Stimulated activated CD4-positive, alpha-beta T cell treated with anti-CD3 and anti-CD28 coated beads, Interleukin-4, amount 100 ng/mL, for 48 hours (primary cell): ENCODE measurements at regions not wholly inside any gene's neighbourhood (a gene's known extent, or its start where the extent isn't known, plus 50 kb on each side); places are given as distances from the start of the nearest gene placed in this dataset.

Experiments
- DNase-seq, 2 donors: peaks; one replicate each; pipeline ENCODE4 v3.0.0-alpha.2; 2020; ENCODE audit warnings: low read depth in 2 of 2

GRCh38 chr4:111712093-111712677 is 433.1 kb upstream of the FAM241A start:
- DNase-seq = no peak

- no peak for DNase-seq
Observed at GRCh38 chr4:111713276-111713675, 432.0 kb upstream of the FAM241A start.

- no peak for DNase-seq
Observed at GRCh38 chr4:111717921-111718320, 427.3 kb upstream of the FAM241A start.

- DNase-seq = no peak
Observed at GRCh38 chr4:111718763-111719559, 426.3 kb upstream of the FAM241A start.

- DNase-seq = no peak
Observed at GRCh38 chr4:111720866-111721265, 424.4 kb upstream of the FAM241A start.

- no peak for DNase-seq
Observed at GRCh38 chr4:111722213-111722720, 423.0 kb upstream of the FAM241A start.

GRCh38 chr4:111736516-111736915 is 408.7 kb upstream of the FAM241A start:
- no peak for DNase-seq

- DNase-seq = no peak
Observed at GRCh38 chr4:111744847-111745246, 400.4 kb upstream of the FAM241A start.

- no peak for DNase-seq
Observed at GRCh38 chr4:111748157-111748556, 397.1 kb upstream of the FAM241A start.

GRCh38 chr4:111754003-111754402 is 391.3 kb upstream of the FAM241A start:
- no peak for DNase-seq

GRCh38 chr4:111755571-111755970 is 389.7 kb upstream of the FAM241A start:
- no peak for DNase-seq

GRCh38 chr4:111761531-111761930 is 383.7 kb upstream of the FAM241A start:
- DNase-seq = no peak

- DNase-seq = no peak
Observed at GRCh38 chr4:111770514-111770913, 374.7 kb upstream of the FAM241A start.

GRCh38 chr4:111773858-111774257 is 371.4 kb upstream of the FAM241A start:
- no peak for DNase-seq

- DNase-seq = no peak
Observed at GRCh38 chr4:111775556-111776297, 369.5 kb upstream of the FAM241A start.

- no peak for DNase-seq
Observed at GRCh38 chr4:111776561-111776960, 368.7 kb upstream of the FAM241A start.

GRCh38 chr4:111778543-111778942 is 366.7 kb upstream of the FAM241A start:
- no peak for DNase-seq

GRCh38 chr4:111780965-111781364 is 364.3 kb upstream of the FAM241A start:
- no peak for DNase-seq

GRCh38 chr4:111781611-111782010 is 363.6 kb upstream of the FAM241A start:
- DNase-seq = no peak

GRCh38 chr4:111788099-111788498 is 357.2 kb upstream of the FAM241A start:
- no peak for DNase-seq

GRCh38 chr4:111789901-111790640 is 355.2 kb upstream of the FAM241A start:
- DNase-seq = no peak

GRCh38 chr4:111792632-111793031 is 352.6 kb upstream of the FAM241A start:
- no peak for DNase-seq
